Activated CD4-positive, alpha-beta T cell treated with anti-CD3 and anti-CD28 coated beads, Interleukin-2, amount 50 U/mL, for 16 hours (primary cell): ENCODE measurements at regions not wholly inside any gene's neighbourhood (a gene's known extent, or its start where the extent isn't known, plus 50 kb on each side); places are given as distances from the start of the nearest gene placed in this dataset.

ENCODE experiments used
- DNase-seq: peaks from one replicate; pipeline ENCODE4 v3.0.0-alpha.2; 2020

GRCh38 chr18:75837316-75837715 is 409.8 kb upstream of the SMIM21 start:
- DNase-seq = no peak

GRCh38 chr18:75836516-75836915 is 409.0 kb upstream of the SMIM21 start:
- DNase-seq = no peak

- no peak for DNase-seq
Observed at GRCh38 chr18:75831960-75832359, 404.5 kb upstream of the SMIM21 start.

DNA sequence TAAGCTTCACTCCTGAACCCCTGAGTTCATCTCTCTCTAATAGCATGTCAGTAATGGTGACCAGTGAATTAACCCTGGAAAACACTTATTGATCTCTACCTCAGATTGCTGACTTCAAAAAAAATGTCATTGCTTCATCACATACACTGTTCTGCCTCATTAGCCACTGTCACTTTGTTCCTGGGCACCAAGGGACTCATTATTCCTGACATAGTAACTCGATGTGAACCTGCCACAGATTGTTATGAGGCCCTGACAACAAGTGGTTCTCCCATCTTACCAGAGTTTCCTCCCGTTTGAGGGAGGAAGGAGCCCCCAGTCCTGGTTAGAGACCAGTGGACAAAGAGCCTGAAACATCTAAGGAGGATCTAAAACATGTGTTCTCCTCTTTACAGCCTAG is 403.3 kb upstream of the SMIM21 start:
- DNase-seq = no peak

DNA sequence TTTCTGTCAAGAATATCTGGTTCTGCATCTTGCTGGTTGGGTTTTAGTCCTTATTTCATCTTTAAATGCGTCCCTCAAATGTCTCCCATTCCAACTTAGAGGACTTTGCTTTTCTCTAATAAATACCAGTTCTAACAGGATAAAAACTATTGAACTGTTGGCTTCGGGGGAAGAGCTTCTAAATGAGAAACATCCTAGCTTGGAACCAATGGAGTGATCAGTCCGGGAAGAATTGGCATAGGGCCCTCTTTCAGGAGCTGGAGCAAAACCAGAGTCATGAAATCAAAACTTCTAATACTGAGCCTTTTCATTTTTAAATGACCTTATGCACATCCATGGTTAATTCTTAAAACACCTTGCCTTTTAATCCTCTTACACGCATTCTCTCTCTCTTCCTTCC is 401.6 kb upstream of the SMIM21 start:
- no peak for DNase-seq

DNA sequence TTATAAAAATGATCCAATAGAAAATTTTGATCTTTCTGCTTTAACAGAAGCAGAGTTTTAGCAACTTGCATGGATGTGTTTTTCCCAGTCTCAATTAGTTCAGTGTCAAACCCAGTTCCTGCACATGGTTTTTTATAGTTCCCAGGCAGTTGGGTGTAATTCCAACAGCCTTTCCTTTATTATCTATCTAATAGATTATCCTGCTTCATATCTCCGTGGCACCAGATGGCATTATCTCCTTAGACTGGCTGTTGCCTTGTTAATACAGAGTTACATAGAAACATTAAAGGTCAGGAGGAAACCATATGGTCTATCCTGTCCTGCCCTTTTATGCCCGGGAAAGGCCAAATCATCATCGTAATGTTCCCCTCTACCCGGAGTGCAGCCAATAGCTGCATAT is 400.9 kb upstream of the SMIM21 start:
- no peak for DNase-seq

DNA sequence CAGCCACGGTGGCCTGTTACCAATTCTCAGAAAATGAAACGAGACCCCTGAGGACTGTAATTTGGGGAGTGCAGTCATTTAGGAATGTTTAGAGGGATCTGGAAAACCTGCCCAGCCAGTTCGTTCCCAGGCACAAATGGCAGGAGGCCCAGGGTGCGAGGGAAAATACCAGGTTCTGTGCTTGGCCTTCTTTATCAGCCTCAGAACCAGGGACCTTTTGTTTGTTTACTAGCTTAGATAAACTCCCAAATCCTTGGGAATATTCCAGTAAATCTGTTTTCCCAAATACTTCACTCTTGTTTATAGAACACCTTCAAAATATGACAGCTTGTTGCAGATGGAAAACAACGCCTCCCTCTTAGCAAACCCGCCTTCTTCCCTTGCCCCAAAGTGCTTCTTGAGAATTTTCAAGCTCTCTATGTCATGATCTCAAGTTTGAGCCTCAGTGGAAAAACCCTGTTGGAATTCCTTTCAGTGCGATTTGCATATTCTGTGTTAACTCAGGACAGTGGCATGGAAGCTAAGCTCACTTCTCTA is 400.3 kb upstream of the SMIM21 start:
- no peak for DNase-seq

- no peak for DNase-seq
Observed at GRCh38 chr18:75824661-75825060, 397.2 kb upstream of the SMIM21 start.

DNA sequence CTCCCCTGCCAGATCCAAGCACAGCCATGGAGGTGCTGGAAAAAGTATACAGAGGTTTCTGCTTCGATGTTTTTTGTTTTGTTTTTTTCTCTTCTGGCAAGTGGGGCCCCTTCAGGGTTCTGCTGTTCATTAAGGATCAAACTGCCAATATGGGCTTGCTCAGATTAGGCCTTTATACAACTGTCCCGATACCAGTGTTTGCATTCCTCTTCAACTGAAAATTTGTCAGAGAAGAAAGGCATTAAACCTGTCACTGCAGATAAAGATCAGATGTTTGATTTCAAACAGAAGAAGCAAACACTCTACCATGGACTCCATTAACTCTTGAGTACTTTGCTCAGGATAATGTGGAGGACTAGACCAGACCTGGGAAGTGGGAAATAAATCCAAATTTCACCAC is 396.0 kb upstream of the SMIM21 start:
- DNase-seq = no peak

DNA sequence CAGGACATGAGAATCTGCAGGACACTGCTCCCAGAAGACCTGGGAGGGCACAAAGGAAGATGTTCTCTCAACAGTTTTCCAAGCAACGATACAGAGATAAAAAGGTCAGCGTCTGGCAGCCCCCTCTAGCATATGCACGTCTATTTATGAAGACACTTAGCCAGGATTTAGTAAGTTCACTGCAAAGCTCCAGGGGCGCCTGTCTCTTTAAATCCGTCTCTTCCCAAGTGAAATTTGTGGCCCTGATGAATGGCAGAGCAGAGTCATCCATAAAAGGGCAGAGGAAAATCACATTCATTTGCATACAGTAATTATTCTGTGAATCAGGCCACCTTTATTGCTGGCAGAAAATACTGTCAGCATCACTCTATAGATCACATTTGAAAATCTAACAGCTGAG is 390.9 kb upstream of the SMIM21 start:
- DNase-seq = no peak

GRCh38 chr18:75815767-75816166 is 388.3 kb upstream of the SMIM21 start:
- no peak for DNase-seq

DNA sequence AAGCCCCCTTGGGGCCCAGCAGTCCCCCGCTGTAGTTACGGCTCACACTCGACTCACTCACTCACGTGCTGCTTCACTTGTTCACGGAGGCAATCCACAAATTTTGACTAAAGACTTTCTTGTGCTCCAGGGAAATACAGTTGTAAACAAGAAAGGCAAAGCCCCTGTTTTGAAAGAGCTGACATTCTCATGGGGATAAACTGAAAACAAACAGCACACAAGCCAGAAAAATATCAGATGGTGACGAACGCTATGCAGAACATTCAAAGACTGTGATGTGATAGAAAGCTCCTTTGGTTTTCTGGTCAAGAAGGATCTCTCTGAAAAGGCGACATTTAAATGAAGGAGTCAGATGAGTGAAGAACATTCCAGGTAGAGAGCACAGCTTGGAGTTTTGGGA is 385.3 kb upstream of the SMIM21 start:
- no peak for DNase-seq

DNA sequence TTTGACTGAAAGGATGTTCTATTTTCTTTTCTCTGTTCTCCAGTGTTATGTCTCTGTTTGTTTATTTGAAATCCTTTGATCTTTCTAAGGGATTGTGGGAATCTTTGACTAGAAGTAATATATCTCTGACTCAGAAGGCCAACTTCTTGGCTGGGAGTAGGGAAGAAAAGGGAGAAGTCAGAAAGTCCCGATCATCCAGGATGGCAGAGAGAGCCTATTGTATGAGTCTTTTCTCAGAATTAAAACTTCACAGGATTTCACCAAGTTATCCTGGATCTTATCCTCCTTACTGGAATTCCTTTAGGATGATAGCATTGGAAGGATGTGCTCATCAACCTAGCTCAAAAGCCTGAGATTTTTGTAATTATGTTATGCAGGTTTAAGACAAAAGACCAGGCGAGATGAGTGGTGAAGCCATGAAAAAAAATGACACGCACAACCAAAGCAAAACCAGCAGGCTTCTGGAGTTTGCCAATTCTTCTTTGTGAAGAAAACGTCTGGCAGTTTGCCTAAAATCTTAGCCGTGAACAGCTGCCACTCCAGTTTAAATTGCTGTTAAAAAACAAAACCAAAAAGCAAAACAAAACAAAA is 383.6 kb upstream of the SMIM21 start:
- no peak for DNase-seq

DNA sequence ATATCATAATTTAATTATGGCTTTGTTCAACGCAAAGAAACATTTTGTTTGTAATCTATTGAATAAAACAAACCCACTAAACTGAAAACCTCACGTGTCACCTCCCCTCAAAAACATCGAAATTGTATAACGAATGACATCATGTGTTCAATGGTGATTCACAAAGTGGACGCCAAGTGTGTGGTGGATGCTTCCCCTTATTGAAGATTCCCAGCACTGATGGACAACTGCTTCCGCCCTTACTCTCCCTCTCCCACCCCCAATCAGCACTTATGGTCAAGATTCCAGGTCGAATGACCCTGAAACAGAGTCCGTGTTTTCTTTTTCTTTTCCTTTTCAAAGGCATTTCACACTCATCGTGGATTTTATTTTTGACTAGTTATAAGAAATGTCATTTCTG is 383.0 kb upstream of the SMIM21 start:
- DNase-seq = no peak

GRCh38 chr18:75809926-75810255 is 382.4 kb upstream of the SMIM21 start:
- DNase-seq = no peak

DNA sequence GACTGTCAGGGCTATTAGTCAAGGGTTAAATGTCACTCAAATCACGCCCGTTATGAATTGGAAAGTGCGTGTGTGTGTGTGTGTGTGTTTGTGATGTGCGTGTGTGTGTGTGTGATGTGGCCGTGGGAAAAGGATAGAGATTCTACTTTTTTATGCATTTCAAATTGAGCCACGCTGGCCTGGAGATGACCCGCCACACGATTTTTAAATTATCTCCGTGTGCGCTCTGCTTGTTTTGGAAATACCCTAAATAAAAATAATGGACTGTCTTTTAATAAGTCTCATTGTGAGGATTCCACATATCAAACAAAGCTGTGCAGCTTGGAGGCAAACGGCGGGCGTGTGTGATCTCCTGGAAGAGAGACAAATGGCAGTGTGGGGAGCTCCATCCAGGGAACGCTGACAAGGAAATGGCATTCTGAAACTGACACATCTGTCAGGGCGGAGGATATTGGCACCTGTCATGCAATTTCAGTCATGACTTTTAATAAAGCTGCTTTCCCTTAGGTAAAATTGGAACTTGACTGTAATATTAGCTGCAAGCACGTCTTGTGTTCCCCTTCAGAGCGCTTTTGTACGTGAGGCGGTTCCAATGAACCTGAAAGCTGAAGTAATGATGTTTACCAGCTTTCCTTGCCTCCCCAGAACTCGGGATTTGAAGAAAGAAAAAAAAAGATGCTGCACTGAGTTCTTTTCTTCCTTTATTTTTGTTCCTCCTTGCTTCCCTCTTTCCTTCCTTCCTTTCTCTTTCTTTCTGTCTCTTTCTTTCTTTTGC is 381.8 kb upstream of the SMIM21 start:
- DNase-seq = no peak

GRCh38 chr18:75805265-75805664 is 377.8 kb upstream of the SMIM21 start:
- DNase-seq = no peak

DNA sequence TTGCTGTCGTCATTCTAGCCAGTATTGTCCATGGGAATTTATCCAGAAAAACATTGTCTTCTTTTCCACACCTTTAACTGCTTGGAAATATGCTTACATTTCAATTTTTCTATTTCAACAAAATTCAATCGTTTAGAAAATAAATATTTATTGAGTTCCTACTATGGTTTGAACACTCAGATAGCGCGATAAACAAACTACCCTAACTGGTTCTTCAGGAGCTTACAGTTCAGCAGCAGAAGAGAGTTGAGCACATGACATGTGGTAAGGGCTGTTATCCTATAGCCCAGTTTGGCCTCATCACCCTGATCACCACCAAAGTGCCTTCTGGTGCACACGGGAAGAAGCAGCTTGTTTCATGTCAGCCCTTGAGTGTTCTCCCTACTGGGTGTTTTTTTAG is 375.2 kb upstream of the SMIM21 start:
- no peak for DNase-seq

DNA sequence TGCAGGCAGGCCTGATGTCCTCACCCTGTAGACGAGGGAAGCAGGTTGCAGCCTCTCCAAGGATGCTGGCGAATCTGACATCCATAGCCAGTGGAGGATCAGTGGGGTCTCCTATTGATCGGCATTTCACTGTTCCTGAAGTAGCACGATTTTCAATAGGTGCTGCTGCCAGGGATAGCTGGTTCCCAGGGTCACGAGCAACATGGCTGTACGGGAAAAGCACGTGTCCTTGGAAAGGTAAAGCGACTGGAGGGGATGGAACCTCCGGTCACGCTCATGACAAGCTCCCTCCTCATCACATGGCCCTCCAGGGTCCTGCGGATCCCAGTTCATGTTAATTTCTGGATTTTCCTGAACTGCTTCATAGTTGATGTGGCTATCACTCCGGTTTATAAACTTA is 373.7 kb upstream of the SMIM21 start:
- DNase-seq = no peak

GRCh38 chr18:75800331-75800648 is 372.8 kb upstream of the SMIM21 start:
- no peak for DNase-seq

GRCh38 chr18:75799449-75800330 is 372.2 kb upstream of the SMIM21 start:
- no peak for DNase-seq

GRCh38 chr18:75797046-75797445 is 369.5 kb upstream of the SMIM21 start:
- no peak for DNase-seq

DNA sequence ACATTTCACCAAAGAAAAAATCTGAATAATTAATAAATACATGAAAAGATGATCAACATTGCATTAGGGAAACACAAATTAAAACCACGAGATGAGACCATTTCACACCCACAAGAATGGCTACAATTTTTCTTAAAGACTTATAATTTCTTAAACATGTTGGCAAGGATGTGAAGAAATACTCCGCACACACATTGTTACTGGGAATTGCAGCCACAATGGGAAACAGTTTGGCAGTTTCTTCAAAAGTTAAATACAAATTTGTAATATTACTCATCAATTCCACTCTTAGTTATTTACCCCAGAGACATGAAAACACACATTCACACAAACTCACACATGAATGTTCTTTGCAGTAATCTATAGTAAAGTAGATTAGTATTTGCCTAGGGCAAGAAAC is 363.3 kb upstream of the SMIM21 start:
- no peak for DNase-seq

DNA sequence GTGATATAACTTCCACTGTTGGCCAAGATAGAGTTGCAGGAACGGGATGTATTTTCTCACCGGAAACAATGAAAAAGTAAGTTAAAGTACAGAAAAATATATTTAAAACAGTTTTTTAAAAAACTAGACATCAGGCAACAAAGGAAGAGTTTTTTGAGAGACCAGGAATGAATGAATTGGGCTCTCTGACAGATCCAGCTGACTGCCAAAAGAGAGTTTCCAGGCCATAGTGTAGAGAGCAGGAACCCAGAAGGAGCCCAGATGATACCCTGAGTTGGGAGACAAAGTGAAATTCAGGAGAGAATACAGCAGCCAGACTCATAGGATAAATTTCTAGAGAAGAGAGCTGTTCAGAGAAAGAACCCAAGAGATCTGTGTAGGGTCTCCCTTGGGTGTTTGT is 362.6 kb upstream of the SMIM21 start:
- no peak for DNase-seq
